SJCRH30 (cell line): ENCODE measurements at regions not wholly inside any gene's neighbourhood (a gene's known extent, or its start where the extent isn't known, plus 50 kb on each side); places are given as distances from the start of the nearest gene placed in this dataset.
"Not testable (repeated sequence)": the region's sequence is repeated elsewhere in the genome, so short reads cannot be mapped to it uniquely, and the experiment has no call there.

Experiments
- DNase-seq, 2 experiments: peaks; one replicate each; pipeline ENCODE4 v3.0.0-alpha.2; 2015 to 2020
- H3K27ac ChIP-seq: fragments of 250-450 bp; sonication (Bioruptor Pico); 2 replicates; pipeline ENCODE4 v1.5.1; 2020; ENCODE audit warnings: mild to moderate bottlenecking, moderate library complexity
- H3K27me3 ChIP-seq: fragments of 250-450 bp; sonication (Bioruptor Pico); 2 replicates; pipeline ENCODE4 v1.5.1; 2020; ENCODE audit warnings: mild to moderate bottlenecking, moderate library complexity
- H3K36me3 ChIP-seq: fragments of 250-450 bp; sonication (Bioruptor Pico); 2 replicates; pipeline ENCODE4 v1.5.1; 2020; ENCODE audit warnings: mild to moderate bottlenecking, moderate library complexity
- H3K4me1 ChIP-seq: fragments of 250-450 bp; sonication (Bioruptor Pico); 2 replicates; pipeline ENCODE4 v1.5.1; 2020; ENCODE audit warnings: mild to moderate bottlenecking, moderate library complexity
- H3K4me3 ChIP-seq: fragments of 250-450 bp; sonication (Bioruptor Pico); 2 replicates; pipeline ENCODE4 v1.5.1; 2020; ENCODE audit warnings: mild to moderate bottlenecking, moderate library complexity
- H3K9me3 ChIP-seq: fragments of 250-450 bp; sonication (Bioruptor Pico); replicated peaks from 2 replicates; pipeline ENCODE4 v1.5.1; 2020; ENCODE audit warnings: mild to moderate bottlenecking, moderate library complexity

- H3K9me3 ChIP-seq: 0 out of 2 replicates have a peak, but pooled peaks cover 3% of the 10 kb centered on the region
- H3K36me3 ChIP-seq: no peaks in the 10 kb centered on the region
- no peak for DNase-seq
- H3K27ac ChIP-seq: no peak overlapping the region
- 0 out of 2 replicates have a peak, but pooled peaks cover 9% of the 10 kb centered on the region for H3K27me3 ChIP-seq
- no peaks in the 10 kb centered on the region; the same call in 1 of the 2 replicates for H3K4me1 ChIP-seq
- no peak overlapping the region for H3K4me3 ChIP-seq
Measured at GRCh38 chr4:77510367-77510766, 95.3 kb upstream of the CXCL13 start.

- Histone ChIP-seq H3K4me1 (no peaks in the 10 kb centered on the region), H3K9me3 (peaks cover 4% of the 10 kb centered on the region; the same call in 1 of the 2 replicates), H3K27ac (no peak overlapping the region), H3K27me3 (no peaks in the 10 kb centered on the region), H3K4me3 (no peak overlapping the region), H3K36me3 (no peaks in the 10 kb centered on the region)
- no peak for DNase-seq
Measured at GRCh38 chr4:77525538-77525937, 80.1 kb upstream of the CXCL13 start.

- H3K9me3 ChIP-seq, H3K4me1 ChIP-seq, H3K27me3 ChIP-seq, H3K4me3 ChIP-seq, H3K27ac ChIP-seq, DNase-seq, H3K36me3 ChIP-seq: not testable (repeated sequence)
Measured at GRCh38 chr4:77527900-77528299, 77.7 kb upstream of the CXCL13 start.

- peaks cover 15% of the 10 kb centered on the region for H3K4me1 ChIP-seq
- peak in 1 of 2 experiments; percentile 26 for DNase-seq
- H3K27me3 ChIP-seq: no peaks in the 10 kb centered on the region
- no peak overlapping the region for H3K27ac ChIP-seq
- no peak overlapping the region for H3K4me3 ChIP-seq
- H3K36me3 ChIP-seq: no peaks in the 10 kb centered on the region
- no peaks in the 10 kb centered on the region for H3K9me3 ChIP-seq
Measured at GRCh38 chr4:77538144-77538543, 67.5 kb upstream of the CXCL13 start.

- no peaks in the 10 kb centered on the region for H3K27me3 ChIP-seq
- peaks cover 15% of the 10 kb centered on the region for H3K4me1 ChIP-seq
- peak; percentile 48 to 54 for DNase-seq
- no peak overlapping the region for H3K27ac ChIP-seq
- no peak overlapping the region for H3K4me3 ChIP-seq
- no peaks in the 10 kb centered on the region for H3K9me3 ChIP-seq
- no peaks in the 10 kb centered on the region for H3K36me3 ChIP-seq
Measured at GRCh38 chr4:77538574-77539157, 67.0 kb upstream of the CXCL13 start.
